AG10803 (cell line): ENCODE measurements at regions not wholly inside any gene's neighbourhood (a gene's known extent, or its start where the extent isn't known, plus 50 kb on each side); places are given as distances from the start of the nearest gene placed in this dataset.

Source experiments
- DNase-seq: peaks from one replicate; pipeline ENCODE4 v3.0.0; 2010; ENCODE audit warnings: low read depth
- H3K4me3 ChIP-seq: 2 replicates; pipeline ENCODE4 v1.5.1; 2011; ENCODE audit warnings: mild to moderate bottlenecking, low read length, control low read depth
- CTCF ChIP-seq: conservative IDR thresholded peaks from 2 replicates; pipeline ENCODE4 v1.5.1; 2011; ENCODE audit warnings: mild to moderate bottlenecking, low read length, control low read depth, inconsistent platforms

GRCh38 chr1:163872067-163872466, 550.3 kb downstream of the NUF2 start:
- H3K4me3 ChIP-seq: no peak overlapping the region
- no peak for TF ChIP-seq CTCF
- peak; percentile 68 for DNase-seq

- H3K4me3 ChIP-seq: no peak overlapping the region
- peak; percentile 60 for TF ChIP-seq CTCF
- peak; percentile 66 for DNase-seq
Measured at GRCh38 chr1:163874070-163874469, 552.3 kb downstream of the NUF2 start.

GRCh38 chr1:163875200-163875926, 553.6 kb downstream of the NUF2 start:
- 0 out of 2 replicates have a peak, but pooled peaks have one; percentile 12 for TF ChIP-seq CTCF
- H3K4me3 ChIP-seq: peak overlapping the region; percentile 43
- peak; percentile 98 for DNase-seq

- H3K4me3 ChIP-seq: peak overlapping the region; percentile 43
- no peak for TF ChIP-seq CTCF
- peak; percentile 97 for DNase-seq
Measured at GRCh38 chr1:163875927-163876320, 554.2 kb downstream of the NUF2 start.

GRCh38 chr1:163876546-163876945, 554.8 kb downstream of the NUF2 start:
- H3K4me3 ChIP-seq: no peak overlapping the region
- no peak for TF ChIP-seq CTCF
- no peak for DNase-seq

- TF ChIP-seq CTCF: no peak
- H3K4me3 ChIP-seq: no peak overlapping the region
- DNase-seq: peak; percentile 92
Measured at GRCh38 chr1:163877016-163877415, 555.3 kb downstream of the NUF2 start.

GRCh38 chr1:163885510-163885909, 563.8 kb downstream of the NUF2 start:
- no peak overlapping the region for H3K4me3 ChIP-seq
- DNase-seq: no peak
- no peak for TF ChIP-seq CTCF
